KBM-7 (cell line): ENCODE measurements at regions not wholly inside any gene's neighbourhood (a gene's known extent, or its start where the extent isn't known, plus 50 kb on each side); places are given as distances from the start of the nearest gene placed in this dataset.
"Not testable (repeated sequence)": the region's sequence is repeated elsewhere in the genome, so short reads cannot be mapped to it uniquely, and the experiment has no call there.

Experiments
- DNase-seq: peaks from one replicate; pipeline ENCODE4 v3.0.0-alpha.2; 2015
- in situ Hi-C: fragments of 300-500 bp; cut with MboI; formaldehyde crosslinking; loops from 2 replicates; pipeline ENCODE4 v1.14.3; 2020; ENCODE audit warnings: low sequenced_read_pairs, low pct_unique_long_range_greater_than_20kb, mixed read lengths

GRCh38 chr17:55898195-55898594, 147.3 kb downstream of the PCTP start:
- in situ Hi-C loops = no loop called here
- no peak for DNase-seq

- DNase-seq = no peak
- in situ Hi-C loops = no loop called here
These were observed 149.3 kb downstream of the PCTP start for GRCh38 chr17:55900188-55900587.

DNA sequence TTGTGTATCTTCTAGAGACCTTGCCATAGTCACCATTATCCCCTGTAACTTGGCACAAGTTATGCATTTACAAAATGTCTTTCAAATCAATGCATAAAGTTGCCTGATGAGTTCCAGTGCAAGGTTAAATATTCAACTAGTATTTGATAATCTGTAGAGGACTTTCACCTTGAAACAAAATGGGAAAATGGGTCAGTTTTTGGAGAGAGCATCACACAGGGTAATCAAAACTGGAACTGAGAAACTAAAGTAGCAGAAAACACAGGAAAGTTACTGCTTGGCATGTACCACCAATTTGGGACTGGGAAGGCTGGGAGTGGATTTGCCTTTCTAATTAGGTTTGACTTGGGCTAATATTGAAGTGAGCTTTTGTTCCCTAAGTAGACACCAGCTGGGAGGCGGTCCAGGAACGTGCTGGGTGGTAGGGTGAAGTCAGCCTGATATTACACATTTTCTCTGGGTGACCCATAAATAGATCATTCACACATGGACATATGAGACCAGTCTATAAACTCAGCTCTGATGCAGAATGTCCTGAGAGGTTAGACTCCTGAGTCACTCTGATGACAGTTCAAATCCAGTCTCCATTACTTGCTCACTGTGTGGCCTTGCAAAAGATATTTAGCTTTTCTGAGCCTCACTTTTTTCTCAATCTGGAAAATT, 152.3 kb downstream of the PCTP start:
- in situ Hi-C loops = no loop called here
- DNase-seq = no peak

- in situ Hi-C loops = no loop called here
- DNase-seq = no peak
These were observed 158.9 kb downstream of the PCTP start for GRCh38 chr17:55909776-55910175.

DNA sequence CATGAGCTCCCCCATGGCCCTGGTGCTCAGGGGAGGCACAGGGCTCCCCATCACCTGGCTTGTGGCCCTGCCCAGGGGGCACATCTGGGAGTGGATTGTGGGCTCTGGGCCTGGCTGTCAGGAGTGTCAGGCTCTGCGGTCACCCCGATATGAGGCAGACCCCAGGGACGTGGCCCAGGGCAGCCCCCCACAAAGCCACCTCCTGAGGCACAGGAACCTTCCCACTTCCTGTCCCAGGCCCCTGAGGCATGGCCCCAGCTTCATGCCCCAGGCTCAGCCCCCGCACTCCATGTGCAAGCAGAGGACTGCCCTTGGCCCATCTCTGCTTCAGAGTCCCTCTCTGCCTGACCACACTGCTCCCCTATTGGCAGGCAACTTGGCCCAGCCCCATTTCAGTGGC, 160.3 kb downstream of the PCTP start:
- in situ Hi-C loops = no loop called here
- DNase-seq = no peak

- in situ Hi-C loops = no loop called here
- DNase-seq = no peak
These were observed 174.6 kb downstream of the PCTP start for GRCh38 chr17:55925440-55925839.

DNA sequence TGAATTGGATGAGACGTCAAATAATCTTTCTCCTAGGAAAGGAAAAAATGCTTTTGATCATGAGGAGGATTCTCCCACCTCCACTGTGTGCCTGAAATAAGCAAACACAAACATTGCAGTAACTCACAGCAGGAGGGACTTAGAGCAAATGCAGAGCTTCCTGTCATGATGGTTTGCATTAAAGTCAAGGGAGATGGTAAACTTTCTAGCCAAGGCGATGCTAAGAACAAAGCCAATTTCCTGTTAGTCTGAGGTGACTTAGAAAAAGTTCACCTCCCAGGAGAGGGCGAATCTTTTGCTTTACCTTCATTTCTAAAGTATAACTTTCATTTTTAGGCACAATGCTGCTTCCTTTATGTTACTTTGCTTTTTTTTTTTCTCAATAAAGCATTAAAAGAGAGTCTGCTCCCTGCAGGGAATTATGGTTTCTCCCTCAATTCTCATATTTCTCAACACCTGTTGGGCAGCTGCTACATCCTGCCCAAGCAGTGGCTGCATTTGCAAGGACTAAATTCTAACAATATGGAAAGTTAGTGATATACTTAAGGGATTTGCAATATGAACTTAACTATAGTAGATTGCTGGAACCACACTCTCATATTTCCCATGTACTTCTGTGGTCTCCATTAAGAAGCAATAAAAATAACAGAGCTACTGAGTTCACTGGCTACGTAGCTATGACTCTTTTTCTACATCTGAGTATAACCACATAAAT, 175.6 kb downstream of the PCTP start:
- in situ Hi-C loops = no loop called here
- DNase-seq = no peak

DNA sequence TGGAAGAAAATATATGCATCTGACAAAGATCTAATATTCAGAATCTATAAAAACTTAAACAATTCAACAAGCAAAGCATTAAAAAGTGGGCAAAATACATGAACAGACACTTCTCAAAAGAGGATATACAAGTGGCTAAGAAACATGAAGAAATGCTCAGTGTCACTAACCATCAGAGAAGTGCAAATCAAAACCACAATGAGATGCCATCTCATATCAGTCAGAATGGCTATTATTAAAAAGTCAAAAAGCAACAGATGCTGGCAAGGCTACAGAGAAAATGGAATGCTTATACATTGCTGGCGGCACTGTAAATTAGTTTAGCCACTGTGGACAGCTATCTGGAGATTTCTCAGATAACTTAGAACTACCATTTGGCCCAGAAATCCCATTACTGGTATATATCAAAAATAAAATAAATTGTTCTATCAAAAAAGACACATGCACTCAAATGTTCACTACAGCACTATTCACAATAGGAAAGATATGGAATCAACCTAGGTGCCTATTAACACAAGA, 179.5 kb downstream of the PCTP start:
- in situ Hi-C loops = no loop called here

DNA sequence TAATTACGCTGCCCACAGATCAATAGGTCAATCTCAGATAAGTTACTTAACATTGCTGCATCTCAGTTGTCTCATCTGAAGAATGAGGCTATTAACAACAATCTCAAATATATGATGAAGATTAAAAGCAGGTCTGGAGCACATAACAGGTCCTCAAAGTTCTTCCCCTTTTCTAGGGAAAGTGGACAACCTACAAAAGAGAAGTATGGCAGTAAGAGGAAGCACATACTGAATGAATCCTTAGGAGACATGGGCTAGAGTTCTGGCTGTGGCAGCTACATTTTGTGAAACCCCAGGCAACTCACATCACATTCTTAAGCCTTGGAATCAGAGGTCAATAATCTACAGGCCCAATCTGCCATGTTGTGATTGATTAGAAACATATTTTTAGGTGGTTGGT, 180.6 kb downstream of the PCTP start:
- in situ Hi-C loops = no loop called here
- DNase-seq = peak; percentile 5

More for the DNA sequence above, 179.5 kb downstream of the PCTP start:
- DNase-seq = no peak

- in situ Hi-C loops = no loop called here
- DNase-seq = no peak
These were observed 182.1 kb downstream of the PCTP start for GRCh38 chr17:55932973-55933372.

- in situ Hi-C loops, DNase-seq: not testable (repeated sequence)
These were observed 188.4 kb downstream of the PCTP start for GRCh38 chr17:55939181-55939810.

GRCh38 chr17:55959756-55960155, 193.5 kb upstream of the ANKFN1 start:
- DNase-seq = peak; percentile 46
- in situ Hi-C loops = no loop called here

DNA sequence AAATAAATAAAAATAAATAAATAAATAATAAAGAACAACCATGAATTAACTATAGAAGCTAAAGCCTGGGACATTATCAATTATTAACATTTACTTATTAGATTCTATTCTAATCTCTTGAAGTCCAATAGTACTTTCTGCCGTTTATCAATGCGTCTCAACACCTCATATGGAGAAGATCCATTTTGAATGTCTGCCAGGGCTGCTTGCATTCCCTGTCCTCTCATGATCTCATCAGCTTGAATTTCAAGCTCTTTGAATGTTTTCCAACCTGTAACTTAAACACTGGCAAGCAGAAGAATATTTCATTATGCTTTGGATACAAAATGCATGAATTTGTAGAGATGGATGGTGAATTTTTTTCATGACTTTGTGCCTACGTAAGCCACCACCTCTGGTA, 191.9 kb upstream of the ANKFN1 start:
- in situ Hi-C loops = no loop called here
- DNase-seq = no peak

DNA sequence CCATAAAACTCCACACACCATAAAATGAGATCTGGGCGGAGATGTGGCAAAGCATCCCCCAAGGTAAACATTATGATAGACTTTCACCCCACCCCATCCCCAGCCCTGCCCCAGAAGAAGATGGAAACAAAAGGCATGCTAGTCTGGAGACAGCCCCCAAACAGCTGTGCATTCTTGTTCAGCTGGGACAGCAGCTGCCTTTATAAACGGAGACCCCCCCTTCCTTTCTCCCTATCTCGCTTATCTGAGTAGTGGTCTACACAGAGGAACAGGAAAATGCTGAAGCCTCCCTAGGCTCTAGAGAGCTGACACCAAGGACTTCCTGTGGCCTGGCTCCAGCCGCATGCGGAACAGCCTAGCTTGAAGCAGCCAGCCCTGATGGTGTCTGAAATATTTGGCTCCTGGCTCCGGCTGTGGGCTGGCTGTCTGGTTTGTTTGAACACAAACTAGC, 190.3 kb upstream of the ANKFN1 start:
- peak; percentile 3 for DNase-seq
- in situ Hi-C loops = no loop called here

DNA sequence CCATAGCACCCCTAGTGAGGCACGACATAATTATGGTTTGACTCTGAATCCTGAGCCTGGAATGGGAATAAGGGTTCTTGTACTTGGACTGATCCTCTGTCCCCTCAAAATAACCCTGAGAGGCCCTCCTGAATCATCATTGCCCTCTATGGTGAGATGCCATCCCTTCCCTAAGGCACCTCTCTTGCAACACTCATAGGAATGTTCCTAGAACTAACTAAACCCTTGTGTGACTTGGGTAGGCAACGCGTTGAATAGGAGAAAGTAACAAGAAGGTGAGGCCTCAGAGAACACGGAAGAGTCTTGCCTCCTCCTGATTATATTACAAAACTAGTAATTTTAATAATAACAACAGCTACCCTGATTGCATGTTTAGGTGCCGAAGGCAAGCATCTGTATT, 189.1 kb upstream of the ANKFN1 start:
- DNase-seq = no peak
- in situ Hi-C loops = no loop called here

DNA sequence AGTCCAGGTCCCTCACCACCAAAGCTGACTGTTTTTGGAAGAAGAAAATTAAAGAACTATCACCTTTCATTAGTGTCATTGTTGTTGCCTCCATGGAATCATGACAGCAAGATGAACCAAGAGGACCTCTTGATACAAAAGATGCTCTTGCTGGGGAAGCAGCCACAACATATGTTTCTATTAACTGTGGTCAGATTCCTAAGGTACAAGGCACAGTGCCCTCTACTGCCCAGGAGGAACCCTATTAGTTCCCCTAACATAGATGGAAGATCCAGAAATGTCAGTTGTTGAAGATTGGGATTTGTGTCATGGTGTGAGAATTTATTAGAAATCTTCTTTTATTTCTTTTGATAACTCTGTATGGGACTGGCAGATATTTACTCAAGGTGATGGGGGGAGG, 188.2 kb upstream of the ANKFN1 start:
- in situ Hi-C loops = no loop called here
- DNase-seq = no peak

DNA sequence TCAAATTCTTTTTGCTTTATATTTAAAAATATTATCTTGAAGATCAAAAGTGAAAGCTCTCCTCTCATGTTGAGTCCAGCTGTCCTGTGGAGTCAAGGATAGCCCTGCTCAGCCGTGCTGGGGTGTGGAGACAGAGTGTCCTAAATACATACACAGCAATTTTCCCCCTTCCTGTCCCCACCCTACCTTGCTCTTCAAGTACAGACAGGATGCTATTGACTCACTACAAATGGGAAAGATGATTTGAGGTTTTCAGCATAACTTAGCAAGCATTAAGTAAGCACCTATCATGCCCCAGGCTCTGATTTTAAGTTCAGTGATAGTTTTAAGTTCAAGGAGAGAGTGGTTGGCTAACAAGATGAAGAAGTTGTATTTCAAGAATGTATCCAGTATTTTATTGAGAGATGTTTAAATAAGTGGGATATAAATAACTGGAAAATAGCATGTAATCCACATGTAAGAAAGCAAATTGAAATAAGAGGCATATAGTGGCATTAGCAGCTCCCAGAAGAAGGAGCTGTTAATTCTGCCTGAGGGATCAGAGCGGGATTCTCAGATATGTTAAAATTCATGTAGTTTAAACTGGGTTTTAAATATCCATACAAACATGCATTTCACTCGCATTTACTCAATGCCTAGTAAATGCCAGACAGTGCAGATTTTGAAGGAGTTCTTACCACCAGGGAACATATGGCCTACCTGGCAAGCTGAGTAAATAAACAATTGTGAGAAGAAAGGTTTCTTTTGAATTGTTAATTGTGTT, 183.5 kb upstream of the ANKFN1 start:
- in situ Hi-C loops = no loop called here
- no peak for DNase-seq

GRCh38 chr17:55978578-55978977, 174.7 kb upstream of the ANKFN1 start:
- in situ Hi-C loops = no loop called here
- DNase-seq = no peak

DNA sequence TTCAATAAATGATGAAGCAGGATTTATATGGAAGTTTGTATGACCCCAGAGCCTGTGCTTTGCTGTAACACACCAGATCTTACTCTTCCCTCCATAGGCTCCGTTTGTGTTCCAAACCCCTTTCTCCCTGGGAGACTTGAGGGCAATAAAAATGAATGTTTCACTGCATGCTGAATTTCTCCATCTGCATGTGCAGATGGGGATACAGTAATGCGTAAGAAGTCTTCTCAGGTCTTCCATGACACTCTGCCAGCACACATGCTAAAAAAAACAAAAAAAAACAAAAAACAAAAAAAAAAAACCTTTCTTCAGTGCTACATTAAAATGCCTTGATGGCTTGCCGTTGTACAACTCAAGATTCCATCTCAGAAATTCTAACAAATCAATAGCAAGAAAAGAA, 170.2 kb upstream of the ANKFN1 start:
- no peak for DNase-seq
- in situ Hi-C loops = no loop called here

DNA sequence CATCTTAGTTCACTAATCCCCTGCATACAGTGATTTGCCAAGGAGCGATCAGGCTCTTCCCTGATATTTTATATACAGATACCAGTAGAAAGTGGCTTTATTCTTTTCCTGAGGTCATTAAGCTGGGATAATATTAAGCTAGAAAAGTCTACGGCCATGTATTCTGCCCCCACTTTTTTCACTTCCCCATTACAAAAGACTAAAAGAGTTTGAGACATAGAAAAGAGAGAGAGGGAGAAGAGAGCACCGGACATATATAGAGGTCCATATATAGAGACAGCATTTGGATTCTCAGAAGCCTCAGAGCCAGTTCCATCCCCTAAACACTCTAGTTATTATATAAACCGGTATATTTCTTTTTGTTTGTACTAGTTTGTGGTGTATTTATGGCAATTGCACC, 166.5 kb upstream of the ANKFN1 start:
- in situ Hi-C loops = no loop called here
- DNase-seq = no peak
